ENCODE measurements at regions not wholly inside any gene's neighbourhood (a gene's known extent, or its start where the extent isn't known, plus 50 kb on each side); places are given as distances from the start of the nearest gene placed in this dataset.
A peak's percentile ranks its signal among the peaks of the same experiment; 100 is the strongest.

DNA sequence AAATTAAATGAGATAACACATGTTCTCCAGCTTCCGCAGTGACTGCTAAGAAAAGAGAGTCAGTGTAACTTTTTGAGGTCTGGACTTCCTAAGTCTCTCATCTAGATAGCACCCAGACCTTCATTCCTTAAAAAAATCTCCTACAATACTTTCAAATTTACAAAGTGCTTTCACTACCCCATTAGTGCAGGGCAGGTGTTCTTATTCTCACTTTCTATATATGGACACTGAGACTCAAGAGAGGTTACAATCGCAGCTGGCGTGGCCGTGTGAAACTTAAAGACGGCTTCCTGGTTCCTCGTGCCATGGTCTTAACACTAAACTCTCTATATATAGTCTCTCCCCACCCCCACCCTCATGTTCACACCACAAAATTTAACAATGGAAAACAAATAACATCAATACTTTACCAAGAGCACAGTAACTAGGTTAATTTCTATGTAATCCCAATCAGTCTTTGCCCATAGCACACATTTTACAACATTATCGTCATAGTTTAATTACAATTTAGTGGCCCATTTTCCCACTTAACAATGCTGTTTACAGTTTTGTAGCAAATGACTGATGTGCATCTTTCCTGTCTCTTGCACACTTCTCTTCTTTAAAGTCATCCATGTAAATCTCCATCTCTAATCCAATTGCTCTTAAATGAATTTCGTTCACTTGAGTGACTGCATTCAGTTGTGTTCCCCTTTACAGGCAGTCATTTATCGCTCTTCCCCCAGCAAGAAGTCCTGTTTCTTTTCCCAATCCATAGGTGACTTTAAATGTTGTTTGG, 78.8 kb upstream of the ARID1B start:
- Histone ChIP-seq H3K4me3 (ENCODE audit: low read length) (peak overlapping the region; percentile 17), H2AFZ (ENCODE audit: low read length) (no peak overlapping the region), H3K27me3 (replicated peaks; ENCODE audit: insufficient read depth, low read length) (no peaks in the 10 kb centered on the region), H3K27ac (ENCODE audit: low read length) (peak overlapping the region; percentile 41; the same call in 1 of the 2 replicates), H3K9ac (ENCODE audit: low read length) (no peak overlapping the region), H3K36me3 (replicated peaks; ENCODE audit: insufficient read depth, low read length) (no peaks in the 10 kb centered on the region), H3K79me2 (ENCODE audit: low read length) (no peaks in the 10 kb centered on the region), H4K20me1 (ENCODE audit: insufficient read depth, low read length) (no peaks in the 10 kb centered on the region), H3K4me2 (ENCODE audit: low read depth, low read length) (peak overlapping the region; percentile 67), H3K9me2 (replicated peaks; ENCODE audit: insufficient read depth, low read length) (no peaks in the 10 kb centered on the region), H3K4me1 (ENCODE audit: low read length) (peaks cover 29% of the 10 kb centered on the region), H3F3A (ENCODE audit: insufficient read depth, low read length) (peaks cover 16% of the 10 kb centered on the region), H3K9me3 (replicated peaks; ENCODE audit: insufficient read depth, low read length) (no peaks in the 10 kb centered on the region)
- TF ChIP-seq, protein P1, sequence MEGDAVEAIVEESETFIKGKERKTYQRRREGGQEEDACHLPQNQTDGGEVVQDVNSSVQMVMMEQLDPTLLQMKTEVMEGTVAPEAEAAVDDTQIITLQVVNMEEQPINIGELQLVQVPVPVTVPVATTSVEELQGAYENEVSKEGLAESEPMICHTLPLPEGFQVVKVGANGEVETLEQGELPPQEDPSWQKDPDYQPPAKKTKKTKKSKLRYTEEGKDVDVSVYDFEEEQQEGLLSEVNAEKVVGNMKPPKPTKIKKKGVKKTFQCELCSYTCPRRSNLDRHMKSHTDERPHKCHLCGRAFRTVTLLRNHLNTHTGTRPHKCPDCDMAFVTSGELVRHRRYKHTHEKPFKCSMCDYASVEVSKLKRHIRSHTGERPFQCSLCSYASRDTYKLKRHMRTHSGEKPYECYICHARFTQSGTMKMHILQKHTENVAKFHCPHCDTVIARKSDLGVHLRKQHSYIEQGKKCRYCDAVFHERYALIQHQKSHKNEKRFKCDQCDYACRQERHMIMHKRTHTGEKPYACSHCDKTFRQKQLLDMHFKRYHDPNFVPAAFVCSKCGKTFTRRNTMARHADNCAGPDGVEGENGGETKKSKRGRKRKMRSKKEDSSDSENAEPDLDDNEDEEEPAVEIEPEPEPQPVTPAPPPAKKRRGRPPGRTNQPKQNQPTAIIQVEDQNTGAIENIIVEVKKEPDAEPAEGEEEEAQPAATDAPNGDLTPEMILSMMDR (IDR thresholded peaks at IDR 0.05; ENCODE audit: low read length), result no peak
- TF ChIP-seq EZH2 (optimal IDR thresholded peaks at IDR 0.05; ENCODE audit: low read depth, low read length) (no peak), EZH2phosphoT487 (IDR thresholded peaks at IDR 0.05; ENCODE audit: low read length) (no peak)
- peak; percentile 88 for DNase-seq

DNA sequence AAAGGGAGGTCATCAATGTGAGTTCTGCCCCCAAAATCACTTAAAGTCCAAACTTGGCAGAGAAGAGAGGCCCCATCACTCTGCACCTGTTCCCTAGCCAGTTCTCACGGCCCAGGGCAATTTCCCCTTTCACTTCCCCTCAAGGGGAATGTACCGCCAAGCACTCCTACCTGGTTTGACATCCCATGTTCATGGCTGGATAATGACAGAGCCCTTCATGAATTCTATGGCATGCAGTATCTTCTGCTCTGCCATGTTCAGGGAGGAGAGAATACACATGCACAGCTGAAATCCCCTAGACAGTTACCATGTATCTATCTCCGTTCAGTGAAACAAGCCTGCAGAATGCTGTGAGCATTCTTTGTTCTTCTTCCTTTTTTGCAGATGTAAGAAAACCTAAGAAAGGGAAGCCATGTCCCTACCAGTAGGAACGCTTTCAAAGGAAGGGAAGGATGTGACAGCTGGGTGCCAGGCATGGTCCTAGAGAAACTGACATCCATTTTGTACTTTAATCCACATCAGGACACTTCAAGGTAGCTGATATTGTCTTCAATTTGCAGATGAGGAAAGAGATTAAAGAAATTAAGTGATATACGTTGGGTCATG, 79.8 kb upstream of the ARID1B start:
- Histone ChIP-seq H3K27me3 (replicated peaks; ENCODE audit: insufficient read depth, low read length) (no peaks in the 10 kb centered on the region), H3K27ac (ENCODE audit: low read length) (peak overlapping the region; percentile 24; the same call in 1 of the 2 replicates), H3K9ac (ENCODE audit: low read length) (no peak overlapping the region), H3K36me3 (replicated peaks; ENCODE audit: insufficient read depth, low read length) (no peaks in the 10 kb centered on the region), H4K20me1 (ENCODE audit: insufficient read depth, low read length) (no peaks in the 10 kb centered on the region), H2AFZ (ENCODE audit: low read length) (no peak overlapping the region), H3K79me2 (ENCODE audit: low read length) (no peaks in the 10 kb centered on the region), H3K4me3 (ENCODE audit: low read length) (no peak overlapping the region), H3K9me3 (replicated peaks; ENCODE audit: insufficient read depth, low read length) (no peaks in the 10 kb centered on the region), H3K4me2 (ENCODE audit: low read depth, low read length) (peak overlapping the region; percentile 67), H3F3A (ENCODE audit: insufficient read depth, low read length) (peaks cover 16% of the 10 kb centered on the region), H3K9me2 (replicated peaks; ENCODE audit: insufficient read depth, low read length) (no peaks in the 10 kb centered on the region), H3K4me1 (ENCODE audit: low read length) (peaks cover 29% of the 10 kb centered on the region)
- TF ChIP-seq EZH2phosphoT487 (IDR thresholded peaks at IDR 0.05; ENCODE audit: low read length) (no peak), EZH2 (optimal IDR thresholded peaks at IDR 0.05; ENCODE audit: low read depth, low read length) (no peak)
- TF ChIP-seq, protein P1 (IDR thresholded peaks at IDR 0.05; ENCODE audit: low read length), result no peak
- DNase-seq, result no peak

DNA sequence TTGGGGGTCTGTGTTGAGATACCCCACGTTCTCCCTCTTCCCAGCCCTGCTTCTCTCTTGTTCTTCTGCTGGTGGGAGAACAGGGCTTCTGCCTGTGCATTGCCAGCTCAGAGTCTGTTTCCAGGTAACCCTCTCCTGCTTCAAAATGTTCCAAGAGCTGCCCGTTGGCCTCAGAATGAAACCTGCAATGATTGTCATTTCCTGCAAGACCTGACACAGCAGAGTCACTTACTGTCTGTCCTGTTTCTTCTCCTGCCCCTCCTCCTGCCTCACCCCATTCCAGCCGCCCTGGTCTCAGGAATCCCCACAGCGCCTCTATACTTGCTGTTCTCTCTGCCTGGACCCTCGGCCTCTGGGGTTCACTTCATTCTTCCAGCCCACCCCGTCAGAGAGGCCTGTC, 81.4 kb upstream of the ARID1B start:
- no peak overlapping the region for H2AFZ ChIP-seq (ENCODE audit: low read length)
- no peaks in the 10 kb centered on the region for H3K9me3 ChIP-seq (replicated peaks; ENCODE audit: insufficient read depth, low read length)
- peaks cover 29% of the 10 kb centered on the region for H3K4me1 ChIP-seq (ENCODE audit: low read length)
- H3K27me3 ChIP-seq (replicated peaks; ENCODE audit: insufficient read depth, low read length), result no peaks in the 10 kb centered on the region
- no peak overlapping the region for H3K9ac ChIP-seq (ENCODE audit: low read length)
- no peaks in the 10 kb centered on the region for H3K36me3 ChIP-seq (replicated peaks; ENCODE audit: insufficient read depth, low read length)
- no peaks in the 10 kb centered on the region for H3K9me2 ChIP-seq (replicated peaks; ENCODE audit: insufficient read depth, low read length)
- TF ChIP-seq EZH2 (optimal IDR thresholded peaks at IDR 0.05; ENCODE audit: low read depth, low read length), result no peak
- TF ChIP-seq, protein P1 (IDR thresholded peaks at IDR 0.05; ENCODE audit: low read length), result no peak
- no peaks in the 10 kb centered on the region for H4K20me1 ChIP-seq (ENCODE audit: insufficient read depth, low read length)
- DNase-seq, result no peak
- peaks cover 16% of the 10 kb centered on the region for H3F3A ChIP-seq (ENCODE audit: insufficient read depth, low read length)
- H3K4me2 ChIP-seq (ENCODE audit: low read depth, low read length), result no peak overlapping the region
- no peak overlapping the region for H3K27ac ChIP-seq (ENCODE audit: low read length)
- no peaks in the 10 kb centered on the region for H3K79me2 ChIP-seq (ENCODE audit: low read length)
- no peak overlapping the region for H3K4me3 ChIP-seq (ENCODE audit: low read length)
